ENCODE measurements at regions not wholly inside any gene's neighbourhood (a gene's known extent, or its start where the extent isn't known, plus 50 kb on each side); places are given as distances from the start of the nearest gene placed in this dataset.
A peak's percentile ranks its signal among the peaks of the same experiment; 100 is the strongest.

- peak; percentile 38 for DNase-seq
Observed at GRCh38 chr19:34120846-34121639, 51.3 kb upstream of the LSM14A start.

All from stimulated activated naive CD4-positive, alpha-beta T cell treated with Interleukin-2 at 50 U/mL for 16 hours (primary cell).